ENCODE measurements at regions not wholly inside any gene's neighbourhood (a gene's known extent, or its start where the extent isn't known, plus 50 kb on each side); places are given as distances from the start of the nearest gene placed in this dataset.

- DNase-seq (ENCODE audit: low read depth in 2 of 2) = no peak
Observed at GRCh38 chr6:119545245-119545644, 195.7 kb upstream of the MAN1A1 start.

DNA sequence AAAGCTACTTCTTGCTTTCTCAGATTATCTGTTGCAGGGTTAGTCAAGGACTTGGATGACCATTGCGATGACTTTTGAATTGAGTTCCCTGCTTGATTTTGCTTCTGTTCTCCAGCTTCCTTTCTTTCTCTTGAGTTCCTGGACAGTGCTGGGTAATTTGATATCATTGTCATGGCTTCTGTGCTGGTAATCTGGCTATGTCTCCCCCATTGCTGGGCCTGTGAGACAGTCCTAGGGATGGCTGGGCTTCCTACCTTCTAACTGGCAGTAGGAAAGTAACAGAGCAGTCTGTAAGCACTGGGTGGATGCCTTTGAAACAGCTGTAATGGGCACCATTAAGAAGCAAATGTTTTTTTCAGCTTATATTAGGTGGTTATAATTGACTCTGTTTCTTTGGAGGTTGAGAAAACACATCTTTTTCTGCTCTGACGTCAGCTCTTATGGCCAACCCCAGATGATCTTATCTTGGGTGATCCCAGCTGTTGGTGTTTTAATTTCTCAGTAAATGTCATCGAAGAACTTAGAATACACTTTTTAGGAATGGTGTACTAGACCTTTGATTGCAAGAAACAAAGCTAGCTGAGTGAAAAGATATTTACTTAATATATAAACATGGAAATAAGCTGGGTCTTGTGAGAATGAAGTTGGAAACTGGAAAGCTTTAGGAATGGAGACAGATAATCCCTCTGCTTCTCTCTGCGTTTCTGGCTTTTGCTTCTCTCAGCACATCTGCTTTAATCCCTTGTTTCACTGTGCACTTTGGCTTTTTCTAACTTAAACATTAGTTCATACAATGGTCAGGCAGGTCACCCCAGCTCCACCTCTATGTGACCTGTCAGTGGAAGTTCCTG lies 195.0 kb upstream of the MAN1A1 start:
- no peak for DNase-seq (ENCODE audit: low read depth in 2 of 2)

GRCh38 chr6:119543332-119543731 lies 193.8 kb upstream of the MAN1A1 start:
- DNase-seq (ENCODE audit: low read depth in 2 of 2) = no peak

GRCh38 chr6:119542037-119542436 lies 192.5 kb upstream of the MAN1A1 start:
- no peak for DNase-seq (ENCODE audit: low read depth in 2 of 2)

DNA sequence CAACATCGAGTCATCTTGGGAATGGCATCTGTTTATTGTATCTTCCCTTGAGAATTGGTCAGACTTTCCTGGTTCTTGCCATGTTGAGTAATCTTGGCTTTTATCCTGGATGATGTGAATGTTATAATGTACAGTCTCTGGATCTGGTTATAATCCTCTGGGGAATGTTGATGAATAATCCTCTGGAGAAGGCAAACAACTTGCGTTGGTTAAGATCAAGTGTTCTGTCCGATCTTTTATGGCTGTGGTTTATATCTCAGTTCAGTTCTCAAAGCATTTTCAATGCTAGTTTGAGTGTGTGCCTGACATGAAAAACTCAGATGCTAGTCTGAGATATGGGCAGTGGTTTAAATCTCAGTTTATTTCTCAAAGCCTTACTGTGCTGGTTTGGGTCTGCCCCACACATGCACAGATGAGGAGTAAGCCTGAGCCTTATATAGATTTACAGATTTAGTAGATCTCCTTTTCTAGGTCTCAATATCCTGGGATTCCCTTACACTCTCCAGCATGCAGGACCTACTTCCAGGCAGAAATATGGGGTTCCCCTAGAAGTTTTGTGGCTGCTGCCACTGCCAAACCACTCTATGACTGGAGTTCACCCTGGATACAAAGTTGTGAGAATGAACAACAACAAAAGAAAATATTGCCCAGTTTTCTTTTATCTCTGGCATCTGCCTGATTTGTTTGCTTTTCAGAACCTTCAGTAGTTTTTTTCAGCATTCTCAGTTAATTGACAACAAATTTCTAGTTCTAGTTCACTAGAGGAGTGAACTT lies 191.8 kb upstream of the MAN1A1 start:
- DNase-seq (ENCODE audit: low read depth in 2 of 2) = no peak

DNA sequence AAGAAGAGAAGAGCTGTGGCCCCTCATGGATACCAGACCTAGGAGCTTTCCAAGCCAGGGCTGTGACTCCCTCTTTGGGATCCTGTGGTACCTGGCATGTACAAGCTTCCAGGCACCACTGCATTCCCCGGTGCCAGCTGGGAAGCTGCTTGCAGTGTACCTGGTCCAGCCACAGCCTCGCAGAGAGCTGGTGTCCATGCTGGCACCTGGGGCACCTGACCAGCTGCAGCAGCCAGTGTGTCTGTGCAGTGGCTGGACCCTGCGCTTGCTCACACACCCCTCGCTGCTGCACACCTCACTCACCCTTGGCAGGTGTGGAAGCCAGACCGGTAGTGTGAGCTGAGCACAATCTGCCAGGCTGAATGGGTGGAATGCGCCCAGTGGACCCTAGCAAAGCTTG lies 190.9 kb upstream of the MAN1A1 start:
- DNase-seq (ENCODE audit: low read depth in 2 of 2) = no peak

- no peak for DNase-seq (ENCODE audit: low read depth in 2 of 2)
Observed at GRCh38 chr6:119539066-119539746, 189.6 kb upstream of the MAN1A1 start.

GRCh38 chr6:119536666-119537065 lies 187.1 kb upstream of the MAN1A1 start:
- no peak for DNase-seq (ENCODE audit: low read depth in 2 of 2)

- DNase-seq (ENCODE audit: low read depth in 2 of 2) = no peak
Observed at GRCh38 chr6:119535332-119535731, 185.8 kb upstream of the MAN1A1 start.

DNA sequence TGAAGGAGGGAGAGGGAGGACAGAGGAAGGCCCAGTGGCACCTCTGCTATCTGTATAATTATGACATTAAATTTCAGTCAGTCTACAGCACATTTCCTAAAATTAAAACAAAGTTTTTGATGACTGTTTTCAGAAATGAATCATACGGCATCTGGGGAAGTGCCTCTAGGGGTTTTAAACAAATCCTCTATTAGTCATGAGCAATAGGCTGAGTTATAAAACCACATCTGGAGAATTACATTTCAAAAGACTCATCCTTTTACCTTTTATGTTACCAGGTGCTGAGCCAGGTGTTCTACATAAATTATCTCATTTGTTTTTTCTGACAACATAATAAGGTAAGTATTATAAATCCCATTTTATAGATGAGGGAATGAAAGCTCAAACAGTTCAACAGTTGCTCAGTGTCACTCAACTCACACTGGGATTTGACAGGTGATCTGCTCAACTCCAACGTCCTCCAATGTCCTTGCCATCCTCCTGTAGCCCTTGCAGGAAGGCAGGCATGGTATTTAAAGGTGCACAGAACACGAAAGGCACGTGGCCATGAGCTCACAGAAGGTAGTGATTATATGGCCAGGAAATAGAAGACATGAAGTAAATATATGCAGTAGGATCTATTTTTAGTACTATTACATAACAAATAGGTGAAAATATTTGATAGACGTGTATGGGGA lies 184.2 kb upstream of the MAN1A1 start:
- DNase-seq (ENCODE audit: low read depth in 2 of 2) = no peak

DNA sequence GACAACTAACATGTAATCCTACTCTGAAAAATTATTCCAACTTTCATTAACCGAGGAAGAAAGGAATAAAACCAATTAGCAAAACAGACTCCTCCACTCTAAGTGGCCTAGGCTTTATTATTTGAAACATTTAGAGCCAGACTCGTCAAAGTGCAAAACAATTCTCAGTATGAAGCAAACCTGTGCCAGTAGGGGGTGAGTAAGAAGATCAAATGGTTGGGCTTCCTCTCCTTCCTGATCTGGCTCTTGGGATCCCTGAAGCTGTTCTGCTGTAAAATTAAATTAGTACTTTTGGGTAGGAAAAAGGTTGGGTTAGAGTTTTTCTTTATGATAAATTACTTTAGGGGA lies 177.6 kb upstream of the MAN1A1 start:
- no peak for DNase-seq (ENCODE audit: low read depth in 2 of 2)

- DNase-seq (ENCODE audit: low read depth in 2 of 2) = no peak
Observed at GRCh38 chr6:119526561-119527230, 177.1 kb upstream of the MAN1A1 start.

DNA sequence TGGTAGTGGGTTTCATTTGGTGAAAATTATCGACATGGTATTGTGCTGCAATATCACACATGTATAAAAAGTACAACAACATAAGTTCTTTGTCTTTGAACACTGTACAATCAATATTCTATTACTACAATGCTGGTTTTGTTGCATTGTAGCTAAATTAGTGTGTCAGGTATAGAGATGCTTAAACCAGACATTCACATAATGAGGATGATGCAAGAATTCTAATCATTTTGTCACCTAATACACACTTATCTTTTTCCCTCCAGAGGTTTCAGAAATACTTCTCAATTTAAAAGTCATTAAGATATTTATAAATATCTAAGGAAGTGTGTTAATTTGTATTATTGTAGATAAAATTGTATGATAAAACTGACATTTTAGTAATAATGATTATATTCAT lies 174.8 kb upstream of the MAN1A1 start:
- no peak for DNase-seq (ENCODE audit: low read depth in 2 of 2)

DNA sequence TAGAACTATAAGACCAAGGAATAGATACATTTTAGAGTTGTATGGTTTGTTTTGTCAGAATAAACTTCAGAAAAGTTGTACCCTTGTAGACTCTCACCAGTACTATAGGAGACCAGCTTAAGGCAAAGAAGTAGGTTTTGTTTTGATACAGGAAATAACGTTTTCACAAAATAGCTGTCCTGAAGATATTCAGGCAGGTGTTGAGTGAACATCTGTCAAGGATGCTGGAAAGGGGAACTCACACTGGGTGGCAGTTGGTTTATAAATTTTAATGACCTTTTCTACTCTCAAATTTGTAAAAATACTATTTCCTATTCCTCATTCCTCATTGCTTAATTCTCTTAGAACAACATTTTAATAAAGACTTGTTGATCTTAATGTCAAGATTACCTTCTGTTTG lies 174.0 kb upstream of the MAN1A1 start:
- DNase-seq (ENCODE audit: low read depth in 2 of 2) = no peak

DNA sequence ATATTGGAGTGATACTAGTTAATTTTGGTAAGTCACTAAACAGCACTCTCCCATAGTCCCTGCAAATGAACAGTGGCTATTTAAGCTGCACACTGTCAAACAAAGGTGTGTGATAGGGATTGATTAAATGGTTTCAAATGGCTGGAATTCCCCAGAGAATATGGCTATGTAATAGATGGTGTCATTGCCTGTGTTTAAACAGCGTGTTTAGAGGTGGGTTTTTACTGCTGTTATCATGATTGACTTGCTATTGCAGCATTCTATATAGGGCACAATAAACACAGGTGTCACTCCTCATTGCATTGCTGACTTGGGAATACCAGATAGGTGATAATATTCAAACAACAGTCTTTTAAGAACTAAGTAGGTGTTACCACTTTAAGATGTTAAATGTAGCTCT lies 171.7 kb upstream of the MAN1A1 start:
- DNase-seq (ENCODE audit: low read depth in 2 of 2) = no peak

- no peak for DNase-seq (ENCODE audit: low read depth in 2 of 2)
Observed at GRCh38 chr6:119517428-119517827, 167.9 kb upstream of the MAN1A1 start.

DNA sequence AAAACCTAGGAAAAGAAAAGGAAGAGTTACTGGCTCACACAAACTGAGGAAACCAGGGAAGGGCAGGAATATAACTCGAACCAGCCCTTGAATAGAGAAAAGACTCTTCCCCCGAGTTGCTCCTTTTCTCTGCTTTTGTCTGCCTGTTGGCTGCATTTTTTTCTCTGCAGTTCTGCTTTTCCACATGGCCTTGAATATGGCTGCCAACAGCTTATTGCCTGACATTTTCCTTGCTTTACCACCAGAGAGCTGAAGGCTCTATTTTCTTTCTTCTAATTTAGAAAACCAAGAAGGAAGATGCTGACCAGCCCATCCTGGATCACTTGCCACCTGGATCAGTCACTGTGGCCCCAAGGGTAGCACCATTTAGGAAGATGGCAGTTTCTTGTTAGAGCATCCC lies 164.8 kb upstream of the MAN1A1 start:
- no peak for DNase-seq (ENCODE audit: low read depth in 2 of 2)

- no peak for DNase-seq (ENCODE audit: low read depth in 2 of 2)
Observed at GRCh38 chr6:119511024-119511423, 161.5 kb upstream of the MAN1A1 start.

- no peak for DNase-seq (ENCODE audit: low read depth in 2 of 2)
Observed at GRCh38 chr6:119510246-119510645, 160.7 kb upstream of the MAN1A1 start.

GRCh38 chr6:119506631-119507174 lies 157.1 kb upstream of the MAN1A1 start:
- DNase-seq (ENCODE audit: low read depth in 2 of 2) = no peak

GRCh38 chr6:119501798-119502483 lies 152.4 kb upstream of the MAN1A1 start:
- no peak for DNase-seq (ENCODE audit: low read depth in 2 of 2)

Data from stimulated activated CD8-positive, alpha-beta memory T cell treated with anti-CD3 and anti-CD28 coated beads, Interleukin-15, amount 100 ng/mL, for 48 hours (primary cell).